Lung (tissue), 11 donors: ENCODE measurements at regions not wholly inside any gene's neighbourhood (a gene's known extent, or its start where the extent isn't known, plus 50 kb on each side); places are given as distances from the start of the nearest gene placed in this dataset.

Source experiments
- ATAC-seq: fragments of 200-7000 bp; cut with Tn5 transposase; one replicate; pipeline ENCODE4 v1.9.1; 2020; ENCODE audit warnings: moderate number of reproducible peaks; ENCODE audit not compliant: insufficient read depth, low FRiP score
- DNase-seq, 3 donors: peaks; one replicate each; pipeline ENCODE4 v3.0.0-alpha.2; 2013 to 2017
- H3K27ac ChIP-seq, 2 donors: one replicate each; pipeline ENCODE4 v1.5.1; 2013; ENCODE audit warnings: mild to moderate bottlenecking in 2 of 2, moderate library complexity in 2 of 2, control low read depth in 1 of 2, inconsistent platforms in 1 of 2, low read depth in 1 of 2, low read length in 1 of 2
- H3K27me3 ChIP-seq, 3 donors: one replicate each; pipeline ENCODE4 v1.5.1; 2013; ENCODE audit warnings: low read length in 2 of 3; ENCODE audit not compliant: control insufficient read depth in 3 of 3, insufficient read depth in 3 of 3
- H3K36me3 ChIP-seq, 4 donors: one replicate each; pipeline ENCODE4 v1.5.1; 2013; ENCODE audit warnings: low read length in 4 of 4, mild to moderate bottlenecking in 1 of 4, moderate library complexity in 1 of 4; ENCODE audit not compliant: control insufficient read depth in 4 of 4, insufficient read depth in 4 of 4
- H3K4me1 ChIP-seq, 5 donors: one replicate each; pipeline ENCODE4 v1.5.1; 2013; ENCODE audit warnings: low read length in 5 of 5, mild to moderate bottlenecking in 2 of 5, moderate library complexity in 1 of 5; ENCODE audit not compliant: control insufficient read depth in 5 of 5, insufficient read depth in 5 of 5
- H3K4me3 ChIP-seq: one replicate; pipeline ENCODE4 v1.5.1; 2013; ENCODE audit warnings: mild to moderate bottlenecking, control low read depth, moderate library complexity
- H3K9ac ChIP-seq, 2 donors: one replicate each; pipeline ENCODE4 v1.5.1; 2013; ENCODE audit warnings: low read length in 2 of 2, control low read depth in 1 of 2; ENCODE audit not compliant: insufficient read depth in 1 of 2
- H3K9me3 ChIP-seq, 4 donors: one replicate each; pipeline ENCODE4 v1.5.1; 2013; ENCODE audit warnings: low read length in 3 of 4, mild to moderate bottlenecking in 1 of 4, moderate library complexity in 1 of 4; ENCODE audit not compliant: control insufficient read depth in 4 of 4, insufficient read depth in 3 of 4
- WGBS, 2 donors: extraction: QIAGEN DNeasy Blood & Tissue Kit; methylation state at CpG; one replicate each; pipeline ENCODE4 v1.1.7; 2013; 5-methylcytosine and 5-hydroxymethylcytosine counted together
- TF ChIP-seq, protein P1 (sequence below): IDR thresholded peaks from 2 replicates; pipeline ENCODE4 v1.5.1; 2012; ENCODE audit warnings: mild to moderate bottlenecking; ENCODE audit errors: control extremely low read depth, extremely low read depth
- donor health status: control.
- donor health status: control.
- donor health status: Bipolar disorder and iron deficiency.
- donor health status: healthy.
- donor health status: DM: yes; HTN: yes; CAD: no.

DNA sequence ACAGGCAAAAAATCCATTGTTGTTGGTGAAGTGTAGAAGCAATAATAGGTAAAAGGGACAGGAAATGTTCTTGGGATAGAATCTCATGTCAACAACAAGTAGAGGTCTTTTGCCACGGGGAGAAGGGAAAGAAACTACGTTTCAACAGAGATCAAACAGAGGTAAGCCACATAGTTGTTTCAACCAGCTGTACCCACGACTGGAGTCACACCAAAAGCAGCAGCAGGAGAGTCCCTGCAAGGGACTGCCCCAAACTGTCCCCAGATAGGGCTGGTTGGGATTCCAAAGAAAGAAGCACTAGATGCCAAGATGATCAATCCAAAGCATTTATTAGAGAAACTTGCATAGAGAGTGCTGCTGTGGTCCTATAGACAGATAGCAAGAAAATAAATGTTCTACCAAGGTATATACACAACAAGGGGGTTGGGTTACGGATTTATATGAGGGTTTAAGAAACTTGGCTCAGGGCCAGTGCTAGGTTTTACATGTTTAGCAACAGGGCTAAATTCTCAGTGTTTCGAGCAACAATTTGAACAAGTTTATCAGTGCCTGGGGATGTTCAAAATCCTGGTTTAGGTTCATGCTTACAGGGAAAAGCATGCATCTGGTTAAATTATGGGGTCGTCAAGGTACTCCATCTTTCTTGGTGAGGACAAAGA lies 466.5 kb downstream of the MMUT start:
- 67 to 73% methylated on average over 6 of the region's 6 CpGs for WGBS, 2 donors
- peaks cover 0 to 1% (median 0%) of the 10 kb centered on the region in 4 donors for H3K9me3 ChIP-seq
- H3K4me3 ChIP-seq = no peak overlapping the region
- TF ChIP-seq, protein P1, sequence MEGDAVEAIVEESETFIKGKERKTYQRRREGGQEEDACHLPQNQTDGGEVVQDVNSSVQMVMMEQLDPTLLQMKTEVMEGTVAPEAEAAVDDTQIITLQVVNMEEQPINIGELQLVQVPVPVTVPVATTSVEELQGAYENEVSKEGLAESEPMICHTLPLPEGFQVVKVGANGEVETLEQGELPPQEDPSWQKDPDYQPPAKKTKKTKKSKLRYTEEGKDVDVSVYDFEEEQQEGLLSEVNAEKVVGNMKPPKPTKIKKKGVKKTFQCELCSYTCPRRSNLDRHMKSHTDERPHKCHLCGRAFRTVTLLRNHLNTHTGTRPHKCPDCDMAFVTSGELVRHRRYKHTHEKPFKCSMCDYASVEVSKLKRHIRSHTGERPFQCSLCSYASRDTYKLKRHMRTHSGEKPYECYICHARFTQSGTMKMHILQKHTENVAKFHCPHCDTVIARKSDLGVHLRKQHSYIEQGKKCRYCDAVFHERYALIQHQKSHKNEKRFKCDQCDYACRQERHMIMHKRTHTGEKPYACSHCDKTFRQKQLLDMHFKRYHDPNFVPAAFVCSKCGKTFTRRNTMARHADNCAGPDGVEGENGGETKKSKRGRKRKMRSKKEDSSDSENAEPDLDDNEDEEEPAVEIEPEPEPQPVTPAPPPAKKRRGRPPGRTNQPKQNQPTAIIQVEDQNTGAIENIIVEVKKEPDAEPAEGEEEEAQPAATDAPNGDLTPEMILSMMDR = no peak
- H3K27me3 ChIP-seq = no peaks in the 10 kb centered on the region
- DNase-seq (no peak), ATAC-seq (no peak)
- H3K4me1 ChIP-seq = peaks cover 0 to 3% (median 0%) of the 10 kb centered on the region in 5 donors
- no peaks in the 10 kb centered on the region for H3K36me3 ChIP-seq
- H3K9ac ChIP-seq = no peak overlapping the region
- no peak overlapping the region for H3K27ac ChIP-seq

DNA sequence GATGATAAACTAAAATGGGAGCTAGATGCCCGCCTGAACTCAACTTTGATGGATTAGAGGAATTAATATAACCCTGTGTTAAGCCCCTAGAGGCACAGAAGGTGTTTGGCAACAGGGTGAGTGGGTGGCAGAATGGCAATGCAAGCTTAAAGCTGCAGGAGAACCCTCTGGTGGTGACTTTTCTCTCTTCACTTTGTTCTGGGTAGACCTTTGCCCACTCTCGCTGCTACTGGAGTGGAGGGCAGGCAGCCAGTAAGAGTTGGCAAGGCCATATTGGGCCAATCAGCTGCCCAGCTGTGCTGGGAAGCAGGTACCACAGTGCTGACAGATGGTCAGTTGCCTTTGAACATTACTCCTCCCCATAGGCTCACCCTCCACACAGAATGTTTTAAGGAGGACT lies 468.2 kb downstream of the MMUT start:
- no peak overlapping the region for H3K4me3 ChIP-seq
- TF ChIP-seq, protein P1 = no peak
- H3K36me3 ChIP-seq = no peaks in the 10 kb centered on the region
- no peak for DNase-seq
- WGBS, 2 donors = 68 to 75% methylated on average over 2 of the region's 2 CpGs
- H3K9ac ChIP-seq = no peak overlapping the region
- H3K27ac ChIP-seq = no peak overlapping the region
- ATAC-seq = no peak
- H3K27me3 ChIP-seq = no peaks in the 10 kb centered on the region
- H3K4me1 ChIP-seq = no peaks in the 10 kb centered on the region
- H3K9me3 ChIP-seq = peaks cover 0 to 11% (median 3%) of the 10 kb centered on the region in 4 donors

DNA sequence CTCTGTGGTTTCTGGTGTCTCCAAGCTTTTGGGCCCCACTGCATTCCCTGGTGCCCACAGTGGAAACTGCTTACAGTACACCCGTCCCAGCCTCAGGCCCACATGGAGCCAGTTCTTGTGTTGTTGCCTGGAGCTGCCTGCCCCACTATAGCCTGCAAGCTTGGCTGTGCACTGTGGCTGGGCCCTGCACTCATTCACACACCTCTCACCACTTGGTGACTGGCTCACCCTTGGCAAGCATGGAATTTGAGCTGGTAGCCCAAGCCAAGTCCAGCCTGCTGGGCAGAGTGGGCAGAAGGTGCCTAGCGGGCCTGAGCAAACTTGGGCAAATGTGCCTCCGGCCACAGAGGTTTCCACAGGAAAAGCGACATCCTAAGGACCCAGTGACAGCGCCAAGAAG lies 472.3 kb downstream of the MMUT start:
- TF ChIP-seq, protein P1 = no peak
- Histone ChIP-seq H3K9me3 (peaks cover 0 to 23% (median 2%) of the 10 kb centered on the region in 4 donors), H3K27me3 (no peaks in the 10 kb centered on the region), H3K4me1 (no peaks in the 10 kb centered on the region), H3K27ac (no peak overlapping the region), H3K4me3 (no peak overlapping the region), H3K36me3 (no peaks in the 10 kb centered on the region), H3K9ac (no peak overlapping the region)
- DNase-seq = no peak
- 93 to 96% methylated on average over 5 of the region's 5 CpGs for WGBS, 2 donors
- no peak for ATAC-seq

DNA sequence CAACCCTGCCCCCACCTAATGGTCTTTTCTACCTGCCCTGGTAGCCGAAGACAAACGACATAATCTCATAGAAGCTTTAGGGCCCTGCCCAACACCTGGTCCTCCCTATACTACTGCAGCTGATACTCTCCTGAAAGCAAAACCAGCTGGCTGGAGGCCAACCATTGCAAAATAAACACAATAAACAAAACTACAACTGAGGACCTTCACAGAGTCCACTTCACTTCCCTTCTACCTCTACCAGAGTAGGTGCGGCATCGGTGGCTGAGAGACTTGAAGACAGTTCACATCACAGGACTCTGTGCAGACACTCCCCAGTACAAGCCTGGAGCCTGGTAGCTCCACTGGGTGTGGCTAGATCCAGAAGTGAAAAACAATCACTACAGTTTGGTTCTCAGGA lies 476.2 kb downstream of the MMUT start:
- H3K4me1 ChIP-seq = no peaks in the 10 kb centered on the region
- TF ChIP-seq, protein P1 = no peak
- DNase-seq = no peak
- no peak for ATAC-seq
- no peak overlapping the region for H3K4me3 ChIP-seq
- H3K36me3 ChIP-seq = no peaks in the 10 kb centered on the region
- no peaks in the 10 kb centered on the region for H3K27me3 ChIP-seq
- no peak overlapping the region for H3K27ac ChIP-seq
- 94 to 95% methylated on average over 4 of the region's 4 CpGs for WGBS, 2 donors
- no peak overlapping the region for H3K9ac ChIP-seq
- H3K9me3 ChIP-seq = peaks cover 0 to 34% (median 2%) of the 10 kb centered on the region in 4 donors
